ENCODE measurements at regions not wholly inside any gene's neighbourhood (a gene's known extent, or its start where the extent isn't known, plus 50 kb on each side); places are given as distances from the start of the nearest gene placed in this dataset.
"Not testable (repeated sequence)": the region's sequence is repeated elsewhere in the genome, so short reads cannot be mapped to it uniquely, and the experiment has no call there.

DNA sequence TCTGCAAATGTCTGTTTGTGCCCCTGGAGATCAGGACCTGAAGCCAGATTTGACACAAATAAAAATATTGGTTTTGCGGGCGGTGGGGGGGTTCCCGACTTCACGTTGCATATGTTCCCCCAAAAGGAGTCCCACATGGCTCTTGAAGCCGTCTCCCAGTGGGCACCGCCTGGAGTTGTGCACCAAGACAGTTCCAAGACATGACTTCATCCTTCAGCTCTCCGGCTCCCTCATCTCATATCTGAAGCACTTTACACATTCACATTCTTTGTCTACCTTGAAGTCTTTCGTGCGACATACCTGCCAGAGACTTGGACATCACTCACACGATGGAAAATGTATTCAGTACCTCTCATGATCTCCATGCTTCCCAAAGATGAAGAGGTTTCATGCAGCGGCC, 362.8 kb upstream of the FOXK1 start:
- DNase-seq, result no peak

DNA sequence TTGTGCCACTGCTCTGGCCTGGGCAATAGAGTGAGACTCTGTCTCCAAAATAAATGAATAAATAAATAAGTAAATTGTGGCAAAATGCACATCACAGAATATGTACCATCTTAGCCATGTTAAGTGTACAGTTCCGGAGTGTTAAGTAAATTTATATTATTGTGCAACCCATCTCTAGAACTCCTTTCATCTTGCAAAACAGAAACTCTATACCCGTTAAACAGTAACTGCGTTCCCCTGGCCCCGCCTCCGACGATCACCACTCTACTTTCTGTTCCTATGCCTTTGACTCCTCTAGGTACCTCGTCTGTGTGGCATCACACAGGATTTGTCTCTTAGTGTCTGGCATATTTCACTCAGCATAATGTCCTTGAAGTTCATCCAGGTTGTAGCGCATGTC, 356.4 kb upstream of the FOXK1 start:
- no peak for DNase-seq

DNA sequence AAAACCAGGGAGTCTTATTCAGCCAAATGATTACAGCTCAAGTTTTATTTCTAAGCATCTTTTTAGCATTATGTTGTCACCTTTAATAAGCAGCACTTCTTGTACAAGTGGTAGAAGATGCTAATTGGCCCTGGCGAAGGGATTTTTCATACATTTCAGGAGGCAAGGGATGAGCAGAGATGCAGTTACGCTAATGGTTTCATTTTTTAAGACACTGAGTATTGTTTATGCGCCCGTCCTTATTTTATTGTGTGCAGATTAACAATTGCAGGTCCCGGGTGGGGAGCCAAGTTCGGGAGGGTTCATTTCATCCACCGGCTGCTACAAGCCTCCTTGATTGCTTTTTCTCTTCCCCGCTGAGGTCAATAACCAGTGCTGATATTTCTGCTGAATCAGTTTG, 350.4 kb upstream of the FOXK1 start:
- no peak for DNase-seq

- no peak for DNase-seq
Observed at GRCh38 chr7:4338556-4338955, 343.5 kb upstream of the FOXK1 start.

DNA sequence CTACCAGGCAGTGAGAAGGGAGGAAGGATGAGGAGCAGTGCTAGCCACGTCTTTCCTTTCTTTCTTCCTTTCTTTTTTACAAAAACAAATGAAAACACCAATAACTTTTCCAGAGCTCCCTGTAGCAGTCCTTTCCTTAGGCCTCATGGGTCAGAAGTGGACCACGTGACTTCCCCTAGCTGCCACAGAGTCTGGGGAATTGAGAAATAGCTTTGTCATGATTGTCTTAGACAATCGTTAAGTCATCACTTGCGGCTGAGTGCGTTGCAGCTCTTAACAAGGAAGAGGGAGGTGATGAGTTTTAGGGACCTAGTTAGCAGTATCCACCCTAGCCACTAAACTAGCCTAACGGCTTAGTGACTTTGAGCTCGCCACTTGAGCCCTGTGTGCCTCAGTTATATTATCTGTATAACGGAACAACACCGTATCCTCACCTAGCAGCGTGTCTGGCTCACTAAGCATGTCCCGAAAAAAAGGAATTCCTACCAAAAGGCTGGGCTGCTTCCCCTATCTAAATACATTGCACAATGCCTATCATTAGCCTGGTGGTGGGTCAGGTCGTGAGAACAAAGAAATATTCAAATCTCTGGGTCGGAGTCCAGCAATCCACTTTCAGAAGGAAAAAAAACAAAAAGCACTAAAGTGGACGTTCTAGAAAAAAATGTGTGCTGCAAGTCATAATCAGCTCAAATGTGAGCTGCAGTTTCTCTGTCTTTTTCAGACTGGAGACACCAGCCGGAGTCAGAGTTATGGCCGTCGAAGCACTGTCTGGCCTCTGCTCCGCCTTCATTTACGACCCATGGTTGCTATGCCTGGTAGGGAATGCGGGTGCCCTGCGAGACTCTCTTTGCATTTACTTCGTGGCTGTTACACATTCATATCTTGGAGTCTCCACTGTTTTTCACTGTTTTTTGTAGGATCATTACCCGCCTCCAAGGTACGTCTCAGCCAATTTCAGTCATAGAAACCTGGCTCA, 338.5 kb upstream of the FOXK1 start:
- DNase-seq, result no peak

GRCh38 chr7:4345004-4345403, 337.1 kb upstream of the FOXK1 start:
- no peak for DNase-seq

GRCh38 chr7:4352069-4352468, 330.0 kb upstream of the FOXK1 start:
- no peak for DNase-seq

GRCh38 chr7:4361774-4362173, 320.3 kb upstream of the FOXK1 start:
- DNase-seq, result no peak

DNA sequence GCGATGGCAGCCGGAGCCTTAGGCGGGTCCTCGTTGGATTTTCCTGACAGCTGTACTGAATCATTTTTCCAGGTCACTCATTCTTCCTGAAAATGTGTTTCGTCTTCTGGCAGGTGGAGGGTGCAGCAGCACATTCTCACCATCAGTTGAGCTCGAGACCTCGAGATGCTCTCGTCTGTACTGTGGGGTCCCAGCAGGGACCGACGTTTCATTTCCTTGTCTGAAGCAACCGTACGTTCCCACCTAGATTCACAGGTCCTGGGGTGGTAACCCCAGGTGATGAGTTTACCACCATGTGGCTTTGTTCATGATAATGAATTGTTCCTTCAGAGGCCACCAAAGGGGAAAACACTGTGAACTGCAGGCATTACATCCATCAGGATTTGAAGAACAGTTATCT, 298.5 kb upstream of the FOXK1 start:
- DNase-seq, result no peak

DNA sequence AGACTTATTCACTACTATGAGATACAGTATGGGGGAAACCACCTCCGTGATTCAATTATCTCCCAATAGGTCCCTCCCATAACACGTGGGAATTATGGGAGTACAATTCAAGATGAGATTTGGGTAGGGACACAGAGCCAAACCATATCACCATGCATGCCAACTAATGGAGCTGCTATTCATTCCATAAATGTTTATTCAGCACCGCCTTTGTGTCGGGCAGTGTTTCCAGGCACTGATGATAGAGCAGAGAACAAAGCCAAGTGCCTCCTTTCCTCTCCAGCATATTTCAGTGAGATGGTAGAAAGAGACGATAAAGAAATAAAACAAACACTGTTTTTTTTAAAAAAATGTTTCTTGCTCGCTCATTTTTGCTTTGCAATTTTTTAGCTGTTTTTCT, 295.9 kb upstream of the FOXK1 start:
- no peak for DNase-seq

GRCh38 chr7:4391103-4391502, 291.0 kb upstream of the FOXK1 start:
- DNase-seq, result not testable (repeated sequence)

GRCh38 chr7:4394736-4395135, 287.4 kb upstream of the FOXK1 start:
- no peak for DNase-seq

GRCh38 chr7:4399121-4399520, 283.0 kb upstream of the FOXK1 start:
- DNase-seq, result no peak

GRCh38 chr7:4399596-4399995, 282.5 kb upstream of the FOXK1 start:
- no peak for DNase-seq

DNA sequence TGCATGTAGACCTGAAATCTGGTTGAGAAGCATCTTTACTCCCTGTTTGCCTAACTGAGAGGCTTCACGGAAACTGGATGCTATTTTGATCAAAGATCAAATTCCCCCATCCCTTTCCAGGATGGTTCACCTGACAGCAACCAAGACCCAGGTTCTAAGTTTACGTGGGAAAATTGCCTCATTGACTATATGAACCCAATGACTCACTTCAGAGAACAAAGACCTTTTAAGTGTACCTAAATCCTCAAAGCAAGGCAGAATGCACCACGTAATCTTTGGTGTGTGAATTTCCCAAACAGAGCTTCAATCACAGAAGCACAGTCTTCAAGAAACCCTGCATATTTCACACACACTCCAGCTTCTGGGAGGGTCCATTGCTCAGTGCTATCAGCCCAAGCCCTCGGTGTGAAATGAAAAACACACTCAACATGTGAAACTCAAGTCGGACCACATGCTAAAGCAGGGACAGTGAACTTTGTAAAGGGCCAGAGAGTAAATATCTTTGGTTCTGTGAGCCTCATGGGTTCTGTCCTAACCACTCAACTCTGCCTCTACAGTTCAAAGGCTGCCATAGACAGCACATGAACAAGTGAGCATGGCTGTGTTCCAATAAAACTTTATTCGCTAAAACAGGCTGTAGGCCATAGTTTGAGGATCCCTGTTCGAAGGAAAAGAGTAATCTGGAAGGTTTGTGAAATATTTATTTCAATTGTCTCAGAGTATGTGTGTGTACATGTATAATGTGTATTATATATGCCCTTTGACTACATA, 275.6 kb upstream of the FOXK1 start:
- DNase-seq, result no peak

- DNase-seq, result no peak
Observed at GRCh38 chr7:4409946-4410345, 272.1 kb upstream of the FOXK1 start.

DNA sequence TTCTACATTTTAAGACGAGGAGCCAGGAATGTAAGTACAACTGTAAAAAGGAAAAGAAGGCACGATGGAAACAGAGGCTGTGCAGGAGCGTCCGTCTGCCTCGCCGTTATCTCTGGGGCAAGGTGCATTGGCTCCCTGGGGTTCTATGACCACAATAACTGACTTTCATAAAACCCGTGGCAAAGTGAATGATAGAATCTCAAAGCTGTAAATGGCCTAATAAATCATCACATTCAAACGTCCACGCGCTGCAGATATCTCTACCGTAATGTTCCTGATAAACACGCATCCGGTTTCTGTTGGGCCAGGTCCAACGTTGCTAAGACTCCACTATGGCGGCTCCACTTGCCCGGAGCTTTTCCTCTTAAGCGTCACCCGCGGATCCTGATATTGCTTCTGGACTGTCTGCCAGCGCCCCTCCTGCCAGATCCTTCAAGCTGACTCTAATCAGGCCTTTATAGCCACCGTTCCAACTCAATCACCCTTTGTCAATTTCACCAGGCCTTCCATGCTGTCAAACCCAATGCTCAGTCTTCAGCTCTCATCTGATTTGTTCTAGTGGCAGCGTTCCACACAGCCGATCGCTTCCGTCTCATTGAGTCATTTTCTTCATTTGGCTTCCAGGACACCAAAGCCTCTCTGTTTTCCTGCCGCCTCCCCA, 265.6 kb upstream of the FOXK1 start:
- no peak for DNase-seq

- DNase-seq, result no peak
Observed at GRCh38 chr7:4428526-4428925, 253.6 kb upstream of the FOXK1 start.

- no peak for DNase-seq
Observed at GRCh38 chr7:4430227-4430626, 251.9 kb upstream of the FOXK1 start.

- DNase-seq, result no peak
Observed at GRCh38 chr7:4434306-4434705, 247.8 kb upstream of the FOXK1 start.

DNA sequence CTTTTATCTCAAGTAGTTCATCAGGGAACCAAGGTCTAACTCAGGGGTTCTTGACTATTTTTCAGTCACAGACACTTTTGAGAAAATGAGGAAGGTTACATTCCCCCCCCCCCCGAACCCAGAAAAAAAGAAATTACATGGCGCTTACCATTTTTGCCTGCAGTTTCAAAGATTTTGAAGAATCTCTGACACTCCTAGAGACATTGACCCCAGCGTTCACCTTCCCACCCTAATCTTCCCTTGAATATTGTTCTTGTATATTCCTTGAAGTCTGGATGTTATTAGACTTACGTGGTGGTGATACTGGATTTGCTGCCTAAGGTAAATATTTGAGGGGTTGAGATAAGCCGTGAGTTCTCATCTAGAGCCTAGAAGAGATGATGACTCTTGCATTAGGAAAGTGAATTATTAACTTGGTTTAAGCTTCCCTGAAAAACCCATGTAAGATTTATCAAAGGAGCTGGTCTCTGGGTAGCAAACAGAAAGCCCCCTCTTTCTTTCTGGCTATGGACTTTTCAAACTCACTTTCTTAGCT, 245.7 kb upstream of the FOXK1 start:
- no peak for DNase-seq

DNA sequence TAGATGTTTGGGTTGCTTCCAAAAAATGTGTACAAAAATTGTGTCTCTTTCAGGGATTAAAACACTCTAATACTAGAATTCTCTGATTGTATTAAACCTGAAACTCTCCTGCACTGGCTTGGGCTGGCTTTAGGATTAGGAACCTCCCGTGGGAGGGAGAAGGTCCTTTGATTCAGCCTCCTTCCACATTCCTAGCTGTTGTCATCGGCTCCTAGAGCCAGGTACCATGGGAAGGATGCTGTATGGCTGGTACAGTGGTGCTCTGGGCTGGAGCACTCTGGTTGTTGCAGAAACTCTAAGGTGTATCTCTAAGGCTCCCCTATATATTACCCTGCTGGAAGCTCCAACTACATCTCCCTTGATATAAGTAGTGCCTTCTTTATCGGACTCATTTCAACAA, 245.2 kb upstream of the FOXK1 start:
- no peak for DNase-seq

GRCh38 chr7:4437916-4438315, 244.2 kb upstream of the FOXK1 start:
- no peak for DNase-seq

All from activated gamma-delta T cell treated with Interleukin-2 at 50 U/mL for 16 hours (primary cell).